Jurkat, Clone E6-1 (cell line): ENCODE measurements at regions not wholly inside any gene's neighbourhood (a gene's known extent, or its start where the extent isn't known, plus 50 kb on each side); places are given as distances from the start of the nearest gene placed in this dataset.

ENCODE experiments used
- DNase-seq: peaks from one replicate; pipeline ENCODE4 v3.0.0-alpha.2; 2011; ENCODE audit warnings: low read depth, low spot score
- H3K4me3 ChIP-seq: 2 replicates; pipeline ENCODE4 v1.5.1; 2011; ENCODE audit warnings: mild to moderate bottlenecking, low read length, control low read depth, moderate library complexity

GRCh38 chr12:91566328-91567099, 383.9 kb upstream of the DCN start:
- no peak for DNase-seq
- no peak overlapping the region for H3K4me3 ChIP-seq

GRCh38 chr12:91565846-91566245, 383.2 kb upstream of the DCN start:
- no peak overlapping the region for H3K4me3 ChIP-seq
- DNase-seq, result no peak

GRCh38 chr12:91565246-91565645, 382.6 kb upstream of the DCN start:
- no peak for DNase-seq
- H3K4me3 ChIP-seq, result no peak overlapping the region

GRCh38 chr12:91563011-91563765, 380.6 kb upstream of the DCN start:
- DNase-seq, result no peak
- no peak overlapping the region for H3K4me3 ChIP-seq

GRCh38 chr12:91562476-91562875, 379.9 kb upstream of the DCN start:
- DNase-seq, result no peak
- H3K4me3 ChIP-seq, result no peak overlapping the region

GRCh38 chr12:91561958-91562325, 379.3 kb upstream of the DCN start:
- no peak overlapping the region for H3K4me3 ChIP-seq

GRCh38 chr12:91561301-91561957, 378.8 kb upstream of the DCN start:
- no peak for DNase-seq
- H3K4me3 ChIP-seq, result no peak overlapping the region

More at GRCh38 chr12:91561958-91562325, 379.3 kb upstream of the DCN start:
- DNase-seq, result no peak

- DNase-seq, result no peak
- H3K4me3 ChIP-seq, result no peak overlapping the region
These were observed 374.3 kb upstream of the DCN start for GRCh38 chr12:91556909-91557308.

- H3K4me3 ChIP-seq, result no peak overlapping the region
- no peak for DNase-seq
These were observed 373.1 kb upstream of the DCN start for GRCh38 chr12:91555436-91556415.

- no peak overlapping the region for H3K4me3 ChIP-seq
- DNase-seq, result peak; percentile 17
These were observed 369.3 kb upstream of the DCN start for GRCh38 chr12:91551927-91552326.

- H3K4me3 ChIP-seq, result no peak overlapping the region
- no peak for DNase-seq
These were observed 368.6 kb upstream of the DCN start for GRCh38 chr12:91551242-91551641.

GRCh38 chr12:91542666-91543065, 360.0 kb upstream of the DCN start:
- no peak overlapping the region for H3K4me3 ChIP-seq
- DNase-seq, result no peak

- no peak for DNase-seq
These were observed 359.4 kb upstream of the DCN start for GRCh38 chr12:91542067-91542466.

GRCh38 chr12:91538418-91538817, 355.8 kb upstream of the DCN start:
- H3K4me3 ChIP-seq, result no peak overlapping the region
- no peak for DNase-seq

More at GRCh38 chr12:91542067-91542466, 359.4 kb upstream of the DCN start:
- H3K4me3 ChIP-seq, result no peak overlapping the region

GRCh38 chr12:91533366-91533765, 350.7 kb upstream of the DCN start:
- no peak for DNase-seq
- H3K4me3 ChIP-seq, result no peak overlapping the region

GRCh38 chr12:91529829-91530228, 347.2 kb upstream of the DCN start:
- no peak overlapping the region for H3K4me3 ChIP-seq
- DNase-seq, result no peak

GRCh38 chr12:91523831-91524230, 341.2 kb upstream of the DCN start:
- DNase-seq, result no peak
- no peak overlapping the region for H3K4me3 ChIP-seq

- H3K4me3 ChIP-seq, result no peak overlapping the region
- DNase-seq, result no peak
These were observed 334.1 kb upstream of the DCN start for GRCh38 chr12:91516695-91517047.
